Esophagus squamous epithelium (tissue), 4 donors: ENCODE measurements at regions not wholly inside any gene's neighbourhood (a gene's known extent, or its start where the extent isn't known, plus 50 kb on each side); places are given as distances from the start of the nearest gene placed in this dataset.

ENCODE experiments used
- POLR2A ChIP-seq, 4 donors: fragments of 450-650 bp; IDR thresholded peaks; one replicate each; pipeline ENCODE4 v1.6.1; 2017; ENCODE audit warnings: antibody characterized with exemption in 4 of 4, mild to moderate bottlenecking in 4 of 4, moderate library complexity in 3 of 4
- TF ChIP-seq, protein P1 (sequence below), 6 experiments: fragments of 450-650 bp in 4 of 6; fragments of 200-600 bp in 2 of 6; sonication (generic) in 2 of 6; IDR thresholded peaks; one replicate each; pipeline ENCODE4 v1.5.1; 2016 to 2019; ENCODE audit warnings: antibody characterized with exemption in 6 of 6, mild to moderate bottlenecking in 4 of 6, moderate library complexity in 4 of 6

DNA sequence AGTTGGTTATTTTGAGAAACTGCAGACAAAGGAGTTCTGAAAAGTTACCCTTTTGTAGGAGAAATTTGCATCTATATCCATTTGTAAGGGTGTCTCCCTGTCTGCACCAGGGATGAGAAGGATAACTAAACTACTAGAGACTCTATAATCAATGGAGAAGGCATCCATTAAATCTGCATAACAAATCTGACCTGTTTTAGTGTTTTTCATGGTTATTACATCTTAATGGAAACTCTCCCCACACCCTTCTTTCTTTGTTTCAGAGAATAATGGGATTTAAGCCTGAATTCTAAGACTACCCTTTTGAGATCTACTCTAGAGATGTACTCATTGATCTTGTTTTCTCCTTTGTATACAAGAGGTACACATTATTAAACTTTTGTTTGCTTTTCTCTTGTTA is 82.0 kb upstream of the DAZL start:
- TF ChIP-seq, protein P1, sequence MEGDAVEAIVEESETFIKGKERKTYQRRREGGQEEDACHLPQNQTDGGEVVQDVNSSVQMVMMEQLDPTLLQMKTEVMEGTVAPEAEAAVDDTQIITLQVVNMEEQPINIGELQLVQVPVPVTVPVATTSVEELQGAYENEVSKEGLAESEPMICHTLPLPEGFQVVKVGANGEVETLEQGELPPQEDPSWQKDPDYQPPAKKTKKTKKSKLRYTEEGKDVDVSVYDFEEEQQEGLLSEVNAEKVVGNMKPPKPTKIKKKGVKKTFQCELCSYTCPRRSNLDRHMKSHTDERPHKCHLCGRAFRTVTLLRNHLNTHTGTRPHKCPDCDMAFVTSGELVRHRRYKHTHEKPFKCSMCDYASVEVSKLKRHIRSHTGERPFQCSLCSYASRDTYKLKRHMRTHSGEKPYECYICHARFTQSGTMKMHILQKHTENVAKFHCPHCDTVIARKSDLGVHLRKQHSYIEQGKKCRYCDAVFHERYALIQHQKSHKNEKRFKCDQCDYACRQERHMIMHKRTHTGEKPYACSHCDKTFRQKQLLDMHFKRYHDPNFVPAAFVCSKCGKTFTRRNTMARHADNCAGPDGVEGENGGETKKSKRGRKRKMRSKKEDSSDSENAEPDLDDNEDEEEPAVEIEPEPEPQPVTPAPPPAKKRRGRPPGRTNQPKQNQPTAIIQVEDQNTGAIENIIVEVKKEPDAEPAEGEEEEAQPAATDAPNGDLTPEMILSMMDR (IDR thresholded peaks at IDR 0.05) = no peak
- TF ChIP-seq POLR2A (IDR thresholded peaks at IDR 0.05) = no peak
